ENCODE measurements at regions not wholly inside any gene's neighbourhood (a gene's known extent, or its start where the extent isn't known, plus 50 kb on each side); places are given as distances from the start of the nearest gene placed in this dataset.

- TF ChIP-seq CTCF (IDR thresholded peaks at IDR 0.05) (no peak), POLR2AphosphoS5 (IDR thresholded peaks at IDR 0.05) (no peak)
These were observed 381.0 kb upstream of the RPS23 start for GRCh38 chr5:82659115-82659514.

Measured in upper lobe of left lung (tissue), 4 donors.